C4-2B (cell line): ENCODE measurements at regions not wholly inside any gene's neighbourhood (a gene's known extent, or its start where the extent isn't known, plus 50 kb on each side); places are given as distances from the start of the nearest gene placed in this dataset.

Experiments
- CTCF ChIP-seq: fragments of 450-650 bp; conservative IDR thresholded peaks from 2 replicates; pipeline ENCODE4 v1.5.1; 2017; ENCODE audit warnings: mild to moderate bottlenecking
- ZFX ChIP-seq: fragments of 450-650 bp; IDR thresholded peaks from 2 replicates; pipeline ENCODE4 v1.6.1; 2017

- TF ChIP-seq CTCF = no peak
- no peak for TF ChIP-seq ZFX
Observed at GRCh38 chr15:44883199-44883877, 73.1 kb upstream of the TERB2 start.
